Right kidney (tissue), 1 donor: ENCODE measurements at regions not wholly inside any gene's neighbourhood (a gene's known extent, or its start where the extent isn't known, plus 50 kb on each side); places are given as distances from the start of the nearest gene placed in this dataset.

Experiments
- DNase-seq: peaks from one replicate; pipeline ENCODE4 v3.0.0-alpha.2; 2016

DNA sequence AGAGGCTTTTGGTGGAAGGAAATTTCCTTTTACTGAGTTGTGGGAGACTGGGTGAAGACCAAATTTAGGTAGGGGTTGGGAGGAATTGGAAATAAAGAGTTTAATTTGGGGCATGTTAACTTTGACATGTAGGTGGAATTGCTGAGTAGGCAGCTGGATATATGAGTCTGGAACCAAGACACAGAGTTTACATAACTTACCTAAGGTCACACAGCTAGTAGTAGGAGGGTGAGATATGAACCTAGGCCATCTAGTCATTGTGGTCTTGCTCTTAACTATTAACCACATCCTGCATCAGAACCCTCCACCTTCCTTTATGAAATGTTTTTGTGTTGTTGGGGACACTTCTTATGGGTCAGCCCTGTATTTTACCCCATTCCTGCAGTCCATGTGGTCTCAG lies 113.1 kb downstream of the ICOS start:
- DNase-seq, result no peak

DNA sequence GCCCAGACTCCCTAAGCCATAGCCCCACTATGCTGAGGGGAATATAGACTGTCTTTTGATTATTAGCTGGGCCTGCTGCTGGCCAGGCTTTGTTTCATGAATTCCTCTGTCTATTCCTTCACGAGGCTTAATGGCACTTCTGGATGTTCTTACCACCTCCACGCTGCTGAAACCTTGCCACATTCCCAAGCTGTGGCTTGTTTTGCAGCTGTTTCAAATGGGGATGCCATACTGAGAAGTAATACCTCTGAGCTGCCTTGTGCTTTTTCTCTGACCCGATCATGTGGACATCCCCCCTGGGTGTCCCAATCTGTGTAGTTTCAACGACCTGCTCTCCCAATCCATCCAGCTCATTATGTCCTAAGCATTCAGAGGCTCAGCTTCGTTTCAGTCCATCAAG lies 114.1 kb downstream of the ICOS start:
- DNase-seq, result no peak

DNA sequence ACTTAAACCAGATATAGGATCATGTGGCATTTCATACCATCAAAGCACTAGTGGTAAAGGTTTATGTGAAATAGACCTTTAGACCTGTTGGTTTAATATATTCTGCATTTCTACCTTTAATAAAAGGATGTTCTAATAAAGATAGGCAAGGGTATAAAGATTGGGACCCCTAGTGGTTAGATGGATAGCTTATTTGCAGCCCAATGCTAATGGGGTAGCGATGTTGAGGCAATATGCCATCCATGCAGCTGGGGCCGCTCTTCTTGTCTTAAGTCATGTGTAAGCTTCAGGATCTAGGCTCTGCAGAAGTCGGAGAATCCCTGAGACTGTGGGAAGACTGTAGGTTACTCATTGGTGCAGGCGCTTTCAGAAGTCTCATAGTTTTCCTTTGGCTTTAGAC lies 114.9 kb downstream of the ICOS start:
- DNase-seq, result no peak

- no peak for DNase-seq
These were observed 115.5 kb downstream of the ICOS start for GRCh38 chr2:204051984-204052556.

- no peak for DNase-seq
These were observed 122.5 kb downstream of the ICOS start for GRCh38 chr2:204059016-204059415.

DNA sequence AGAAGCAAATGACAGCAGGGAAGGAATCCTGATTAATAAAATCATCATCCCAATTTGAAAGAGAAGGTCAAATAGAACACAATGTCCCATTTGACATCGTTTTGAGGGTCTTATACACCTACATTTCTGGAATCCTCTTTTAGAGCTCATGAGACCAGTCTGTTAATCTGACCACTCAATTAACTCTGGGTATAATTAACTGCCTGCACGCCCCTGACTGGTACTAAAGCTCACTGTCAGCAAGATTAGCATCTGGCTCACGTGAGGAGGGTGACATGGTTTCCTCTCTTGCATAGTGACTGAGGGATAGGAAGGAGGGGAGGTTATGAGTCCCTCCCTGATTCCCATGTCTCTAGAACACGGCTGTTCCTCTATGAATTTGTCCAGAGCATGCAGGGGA lies 124.3 kb downstream of the ICOS start:
- no peak for DNase-seq

- DNase-seq, result no peak
These were observed 124.7 kb downstream of the ICOS start for GRCh38 chr2:204061241-204061640.

DNA sequence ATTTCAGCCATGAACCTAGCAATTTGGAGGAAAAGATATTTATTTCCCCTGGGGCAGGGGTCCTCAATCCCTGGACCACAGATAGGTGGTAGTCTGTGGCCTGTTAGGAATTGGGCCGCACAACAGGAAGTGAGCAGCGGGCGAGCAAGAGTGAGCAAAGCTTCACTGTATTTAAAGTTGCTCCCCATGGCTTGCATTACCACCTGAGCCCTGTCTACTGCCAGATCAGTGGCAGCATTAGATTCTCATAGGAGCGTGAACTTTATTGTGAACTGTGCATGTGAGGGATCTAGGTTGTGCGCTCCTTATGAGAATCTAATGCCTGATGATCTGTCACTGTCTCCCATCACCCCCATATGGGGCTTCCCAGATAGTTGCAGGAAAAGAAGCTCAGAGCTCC lies 127.6 kb downstream of the ICOS start:
- DNase-seq, result no peak

- DNase-seq, result no peak
These were observed 129.0 kb downstream of the ICOS start for GRCh38 chr2:204065566-204065965.

GRCh38 chr2:204066051-204066450 lies 129.5 kb downstream of the ICOS start:
- DNase-seq, result no peak

- no peak for DNase-seq
These were observed 133.2 kb downstream of the ICOS start for GRCh38 chr2:204069804-204070203.

DNA sequence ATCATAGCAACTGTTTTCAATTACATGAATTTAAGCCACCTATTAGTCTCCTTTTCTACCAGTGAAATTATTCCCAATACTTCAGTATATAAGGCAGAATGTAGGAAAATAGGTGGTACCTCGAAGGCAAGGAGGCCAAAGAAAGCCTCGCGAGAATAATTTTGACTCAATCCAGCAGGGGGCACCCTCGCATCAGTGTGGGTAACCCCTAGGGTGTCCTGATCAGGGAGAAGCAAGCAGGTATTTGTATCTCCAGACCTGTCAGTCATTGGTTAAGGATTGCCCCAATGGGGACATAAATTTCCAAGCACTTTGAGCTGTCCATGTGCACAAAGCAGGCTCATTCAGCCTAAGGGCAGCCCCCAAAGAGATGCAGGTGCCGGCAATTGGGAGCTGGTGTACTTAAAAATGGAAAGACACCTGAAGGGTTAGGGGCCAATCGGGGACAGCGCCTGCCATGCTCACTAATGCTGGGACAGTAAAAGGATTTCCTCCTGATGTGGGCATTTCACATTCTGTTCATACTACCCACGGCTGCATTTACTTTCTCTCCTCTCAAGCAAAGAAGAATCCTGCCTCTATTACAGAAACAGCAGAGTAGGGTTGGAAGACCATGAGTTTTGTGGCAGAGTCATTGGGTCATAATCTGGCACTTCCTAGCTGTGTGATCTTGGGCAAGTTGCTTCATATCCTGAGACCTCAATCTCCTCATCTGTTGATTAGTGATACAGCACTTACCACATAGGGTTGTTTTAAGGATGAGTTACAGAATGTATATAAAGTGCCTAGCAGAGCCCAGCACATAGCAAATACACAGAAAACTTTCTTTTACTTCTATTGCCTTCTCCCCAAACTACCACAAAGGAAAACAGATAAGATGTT lies 136.1 kb downstream of the ICOS start:
- peak; percentile 4 for DNase-seq

DNA sequence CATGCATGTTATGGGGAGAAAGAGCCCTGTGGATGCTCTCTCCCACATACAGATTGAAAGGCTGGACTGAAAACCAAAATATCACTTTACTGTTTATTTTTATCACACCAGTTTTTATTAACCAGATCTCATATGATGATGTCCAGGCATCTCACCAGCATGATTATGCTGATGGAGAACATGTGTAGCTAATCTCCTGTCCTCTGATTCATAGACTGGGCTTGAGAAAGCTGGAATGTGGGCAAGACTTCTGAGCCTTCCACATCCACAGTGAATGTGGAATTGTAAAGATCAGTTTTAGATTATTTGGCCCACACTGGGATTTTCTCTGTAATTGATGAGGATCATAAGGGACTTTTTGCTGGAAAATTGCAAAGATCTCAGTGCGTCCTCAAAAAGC lies 137.9 kb downstream of the ICOS start:
- DNase-seq, result no peak

DNA sequence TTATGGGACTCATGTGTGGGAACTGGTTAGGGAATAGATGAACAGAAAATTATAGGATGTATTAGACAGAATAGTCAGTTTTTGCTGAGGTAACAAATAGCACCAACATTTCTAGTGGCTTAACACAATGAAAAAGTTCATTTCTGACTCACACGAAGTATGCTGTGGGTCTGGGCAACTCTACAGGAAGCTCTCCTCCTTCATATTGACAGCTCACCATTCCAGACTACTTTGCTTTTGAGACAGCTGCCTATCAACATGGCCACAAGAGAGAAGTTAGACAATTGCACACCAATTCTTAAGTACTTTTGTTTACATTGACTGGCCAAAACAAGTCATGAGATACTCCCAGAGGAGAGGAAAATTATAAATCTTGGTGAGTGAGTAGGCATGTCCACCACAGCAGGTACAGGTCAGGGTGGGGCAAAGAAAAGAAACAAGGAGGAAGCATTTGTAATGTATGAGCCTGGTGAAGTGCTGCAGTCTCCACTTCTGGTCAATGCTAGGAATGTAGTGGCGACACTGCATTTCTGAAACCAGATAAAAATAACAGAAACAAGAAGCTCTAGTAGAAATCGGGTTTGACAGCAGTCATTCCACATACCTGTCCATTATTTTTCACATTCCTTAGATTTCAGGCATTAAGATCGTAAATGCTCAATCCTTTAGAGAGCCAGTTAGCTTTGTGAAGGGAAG lies 141.6 kb downstream of the ICOS start:
- no peak for DNase-seq

DNA sequence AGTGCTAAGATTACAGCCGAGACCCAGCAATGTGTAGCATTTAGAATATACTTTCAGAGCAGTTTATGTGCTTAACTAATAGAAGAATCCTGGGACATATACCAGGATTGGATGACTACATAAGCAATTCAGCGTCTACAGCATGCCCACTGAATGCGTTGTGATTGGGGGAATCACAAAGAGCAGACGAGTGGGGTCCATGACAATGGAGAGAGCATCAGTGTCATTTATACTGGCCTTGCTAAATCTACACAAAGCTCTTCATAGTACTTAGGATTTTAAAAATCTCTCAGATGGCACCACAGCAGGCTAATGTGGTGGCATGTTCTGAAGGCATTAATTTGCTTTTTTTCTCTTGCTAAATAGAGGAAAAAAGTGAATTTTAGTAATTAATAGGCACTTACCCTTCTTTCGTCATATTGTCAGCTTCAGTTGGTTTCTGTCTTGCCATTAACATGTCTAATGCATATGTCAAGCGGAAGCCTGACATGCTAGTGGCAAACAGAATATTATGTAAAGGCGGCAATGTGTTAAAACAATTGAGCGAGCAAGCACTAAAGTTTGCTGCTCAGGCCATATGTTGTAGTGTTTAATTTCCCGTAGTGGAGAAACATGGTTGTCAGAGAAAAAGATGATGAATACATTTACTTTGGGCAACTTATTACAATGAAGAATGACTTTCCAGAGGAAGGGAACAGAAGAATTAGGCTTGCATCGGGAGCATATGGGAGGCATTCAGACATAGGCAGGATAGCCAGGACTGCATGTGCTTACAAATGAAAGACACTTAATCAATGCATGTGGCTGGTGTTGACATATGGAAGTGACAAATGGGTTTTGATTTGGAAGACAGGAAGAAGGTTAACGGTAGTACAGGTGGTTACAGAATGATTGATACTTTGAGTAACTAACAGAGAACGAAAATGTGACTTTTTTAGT lies 145.2 kb downstream of the ICOS start:
- no peak for DNase-seq

DNA sequence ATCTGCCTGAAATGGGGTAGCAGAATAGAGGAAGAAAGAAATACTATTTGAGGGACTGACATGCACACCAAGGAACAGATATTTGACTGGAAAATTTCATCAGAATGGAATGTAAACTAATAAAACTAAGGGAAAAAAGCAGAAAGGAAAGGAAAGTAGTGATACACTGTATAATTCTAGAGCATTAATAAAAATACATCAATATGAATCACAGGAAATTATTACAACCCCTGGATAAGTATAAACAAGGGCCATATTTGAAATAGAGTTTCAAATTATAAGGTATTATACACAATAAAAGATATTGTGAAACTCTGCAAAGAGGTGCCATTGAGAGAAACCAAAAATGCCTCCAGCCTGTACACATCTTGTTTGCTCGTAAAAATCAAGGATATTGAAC lies 149.6 kb downstream of the ICOS start:
- no peak for DNase-seq

DNA sequence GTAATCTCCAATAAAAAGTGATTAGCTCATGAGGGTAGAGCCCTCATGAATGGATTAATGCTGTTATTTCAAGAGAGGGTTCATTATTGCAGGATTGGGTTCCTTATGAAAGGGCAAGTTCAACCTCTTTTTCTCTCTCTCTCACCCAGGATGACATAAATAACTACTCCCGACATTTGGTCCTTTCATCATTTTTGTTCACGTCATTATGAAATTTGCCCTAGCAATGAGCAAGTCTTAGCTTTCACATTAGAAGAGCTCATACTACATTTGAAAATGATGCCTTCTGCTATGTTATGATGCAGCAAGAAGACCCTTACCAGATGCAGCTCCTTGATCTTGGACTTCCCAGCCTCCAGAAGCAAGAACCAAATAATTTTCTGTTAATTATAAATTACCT lies 152.5 kb downstream of the ICOS start:
- DNase-seq, result no peak

GRCh38 chr2:204089574-204089973 lies 153.0 kb downstream of the ICOS start:
- DNase-seq, result no peak

DNA sequence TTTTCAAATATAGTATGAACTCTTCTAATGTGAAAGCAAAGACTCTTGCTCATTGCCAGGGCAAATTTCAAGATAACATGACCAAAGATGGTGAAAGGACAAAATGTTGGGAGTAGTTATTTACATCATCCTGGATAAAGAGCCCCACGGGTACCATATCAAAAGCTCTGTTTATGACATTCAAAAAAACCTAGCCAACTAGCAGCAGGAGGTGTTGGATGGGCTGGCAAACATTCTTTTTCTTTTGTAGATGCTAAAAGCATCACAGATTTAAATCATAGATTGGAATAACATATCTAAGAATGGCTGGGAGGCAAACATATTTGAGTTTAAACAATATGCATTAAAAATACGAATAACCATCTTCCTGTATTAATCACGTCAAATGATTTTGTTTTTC lies 153.5 kb downstream of the ICOS start:
- no peak for DNase-seq

DNA sequence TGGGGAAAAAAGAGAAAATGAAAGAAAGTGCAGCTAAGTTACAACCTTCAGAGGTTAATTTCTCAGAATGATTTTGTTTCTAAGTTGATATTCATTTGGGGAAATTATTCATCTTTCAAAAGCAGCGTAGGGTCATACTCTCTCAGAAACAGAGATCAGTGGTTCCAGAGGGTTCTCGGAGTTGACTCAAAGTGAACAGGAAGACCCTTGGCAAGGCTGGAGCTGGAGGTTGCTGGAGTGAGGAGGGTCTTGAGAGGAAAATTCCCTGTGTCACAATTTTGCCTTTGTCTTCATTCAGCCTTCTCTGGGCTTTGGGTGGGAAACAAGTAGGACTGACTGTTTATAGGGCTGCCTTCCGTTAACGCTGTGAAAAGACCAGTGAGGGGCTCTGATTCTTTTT lies 168.2 kb downstream of the ICOS start:
- DNase-seq, result no peak

DNA sequence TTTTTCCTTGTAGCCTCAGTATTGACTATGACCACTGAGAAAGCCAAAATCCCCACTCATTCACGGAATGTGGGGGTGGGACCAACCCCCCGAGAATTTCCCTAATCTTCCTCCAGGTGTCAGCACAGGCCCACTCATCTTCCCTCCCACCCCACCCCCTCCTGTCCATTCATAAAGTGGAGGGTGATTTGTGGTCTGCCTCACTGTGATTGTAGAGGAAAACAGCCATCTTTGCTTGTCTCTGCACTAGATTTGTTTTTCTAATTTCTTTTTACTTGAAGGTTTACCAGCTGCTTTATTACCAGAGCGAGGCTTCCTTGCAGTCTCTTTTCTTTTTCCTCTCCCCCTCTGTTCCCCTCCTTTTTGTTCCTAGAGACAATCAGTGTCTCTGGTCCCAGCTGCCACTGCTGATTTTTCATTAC lies 171.8 kb downstream of the ICOS start:
- DNase-seq, result peak; percentile 45

GRCh38 chr2:204108781-204109295 lies 172.3 kb downstream of the ICOS start:
- DNase-seq, result no peak
